ENCODE measurements at regions not wholly inside any gene's neighbourhood (a gene's known extent, or its start where the extent isn't known, plus 50 kb on each side); places are given as distances from the start of the nearest gene placed in this dataset.

GRCh38 chr7:21218155-21218554 lies 209.7 kb upstream of the SP4 start:
- DNase-seq (ENCODE audit: low spot score), result no peak

GRCh38 chr7:21221130-21221529 lies 206.8 kb upstream of the SP4 start:
- no peak for DNase-seq (ENCODE audit: low spot score)

GRCh38 chr7:21238400-21239116 lies 189.3 kb upstream of the SP4 start:
- no peak for DNase-seq (ENCODE audit: low spot score)

GRCh38 chr7:21243265-21243664 lies 184.6 kb upstream of the SP4 start:
- DNase-seq (ENCODE audit: low spot score), result no peak

GRCh38 chr7:21251151-21251800 lies 176.6 kb upstream of the SP4 start:
- DNase-seq (ENCODE audit: low spot score), result no peak

DNA sequence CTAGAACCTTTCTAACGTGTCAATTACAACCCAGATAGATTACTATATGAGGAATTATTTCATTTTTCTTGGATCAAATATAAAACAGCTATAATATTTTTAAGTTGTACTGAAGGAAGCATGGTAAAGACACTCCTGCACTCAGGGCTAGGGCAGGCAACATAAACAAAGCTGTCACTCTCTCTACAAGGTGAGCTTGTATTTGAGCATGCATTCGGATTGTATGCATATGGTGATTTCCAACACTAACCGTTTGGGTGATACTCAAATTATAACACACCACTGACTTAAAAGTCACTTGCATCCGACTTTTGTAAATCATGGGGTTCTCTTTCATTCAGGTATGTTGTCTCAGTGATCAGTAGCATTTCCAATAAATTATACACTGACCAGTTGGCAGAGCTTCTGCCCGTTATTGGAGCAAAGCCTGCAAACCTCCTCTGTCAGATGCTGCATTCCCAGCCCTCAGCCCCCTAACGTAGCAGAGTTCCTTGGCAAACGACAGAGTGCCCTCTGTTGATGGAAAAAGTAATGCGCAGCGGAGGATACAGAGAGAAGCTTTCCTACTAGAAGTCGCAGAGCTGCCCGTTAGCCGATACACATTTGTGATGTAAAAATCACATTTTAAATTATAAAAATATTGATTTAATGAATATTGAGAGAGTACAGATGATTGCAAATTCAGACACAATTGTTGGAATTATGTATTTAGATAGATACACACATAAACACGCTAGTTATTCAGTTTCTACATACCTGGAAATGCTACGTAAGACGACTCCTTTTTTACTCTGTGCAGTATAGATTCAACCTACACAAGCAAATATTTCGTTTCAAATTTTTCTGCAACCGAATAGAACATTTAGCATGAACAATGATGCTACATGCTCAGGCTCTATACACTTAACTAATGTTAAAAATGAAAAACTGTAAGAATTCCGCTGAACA lies 173.9 kb upstream of the SP4 start:
- no peak for DNase-seq (ENCODE audit: low spot score)

- DNase-seq (ENCODE audit: low spot score), result peak; percentile 49
Measured at GRCh38 chr7:21256310-21256877, 171.5 kb upstream of the SP4 start.

GRCh38 chr7:21260939-21261338 lies 166.9 kb upstream of the SP4 start:
- no peak for DNase-seq (ENCODE audit: low spot score)

GRCh38 chr7:21261627-21262594 lies 166.0 kb upstream of the SP4 start:
- DNase-seq (ENCODE audit: low spot score), result peak; percentile 45

DNA sequence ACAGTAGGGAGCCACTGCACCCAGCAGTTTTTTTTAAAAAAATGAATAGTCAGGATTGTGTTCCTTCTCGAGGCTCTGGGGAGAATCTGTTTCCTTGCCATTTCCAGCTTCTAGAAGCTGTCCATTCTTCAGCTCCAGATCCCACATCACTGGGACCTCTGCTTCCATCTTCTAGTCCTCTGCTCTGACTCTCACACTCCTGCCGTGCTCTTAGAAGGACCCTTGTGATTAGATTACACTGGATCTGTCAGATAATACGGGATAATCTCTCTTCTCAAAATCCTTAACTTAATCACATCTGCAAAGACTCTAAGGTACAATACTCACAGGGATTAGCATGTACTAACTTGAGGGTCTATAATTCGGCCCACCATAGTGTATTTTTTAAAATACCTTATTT lies 158.9 kb upstream of the SP4 start:
- no peak for DNase-seq (ENCODE audit: low spot score)

GRCh38 chr7:21276471-21277035 lies 151.3 kb upstream of the SP4 start:
- no peak for DNase-seq (ENCODE audit: low spot score)

DNA sequence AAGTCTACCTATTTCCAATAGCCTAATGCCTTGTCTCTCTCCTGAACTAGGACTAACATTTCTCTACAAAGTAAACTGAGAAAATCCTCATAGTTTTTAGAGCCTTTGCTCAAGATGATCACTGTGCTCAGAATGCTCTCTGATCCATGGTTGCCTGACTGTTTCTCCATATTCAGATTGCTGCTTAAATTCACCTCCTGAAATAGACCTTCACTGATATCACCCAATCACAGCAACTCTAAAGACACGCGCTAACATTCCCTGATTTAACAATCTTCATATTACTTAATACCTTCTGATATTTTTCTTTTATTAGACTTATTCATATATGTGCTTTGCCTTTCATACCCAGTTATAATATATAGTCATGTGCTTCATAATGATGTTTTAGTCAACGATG lies 148.9 kb upstream of the SP4 start:
- DNase-seq (ENCODE audit: low spot score), result no peak

DNA sequence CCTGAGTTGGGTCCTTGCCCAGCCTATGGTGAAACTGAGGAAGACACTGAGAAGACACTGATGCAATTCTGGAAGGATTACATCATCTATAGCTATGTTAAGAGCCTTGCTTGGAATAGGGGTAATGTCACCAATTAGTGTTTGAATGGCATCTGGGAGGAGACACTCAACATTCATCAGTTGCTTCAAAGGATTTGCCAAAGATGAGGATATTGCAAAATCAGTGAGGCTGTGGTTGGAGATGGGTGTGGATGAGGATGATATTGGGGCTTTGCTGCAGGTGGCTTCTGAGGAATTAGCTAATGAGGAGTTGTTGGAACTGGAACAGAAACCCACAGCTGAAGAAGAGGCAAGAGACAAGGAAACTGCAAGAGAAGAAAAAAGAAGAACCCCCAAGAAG lies 146.7 kb upstream of the SP4 start:
- DNase-seq (ENCODE audit: low spot score), result no peak

DNA sequence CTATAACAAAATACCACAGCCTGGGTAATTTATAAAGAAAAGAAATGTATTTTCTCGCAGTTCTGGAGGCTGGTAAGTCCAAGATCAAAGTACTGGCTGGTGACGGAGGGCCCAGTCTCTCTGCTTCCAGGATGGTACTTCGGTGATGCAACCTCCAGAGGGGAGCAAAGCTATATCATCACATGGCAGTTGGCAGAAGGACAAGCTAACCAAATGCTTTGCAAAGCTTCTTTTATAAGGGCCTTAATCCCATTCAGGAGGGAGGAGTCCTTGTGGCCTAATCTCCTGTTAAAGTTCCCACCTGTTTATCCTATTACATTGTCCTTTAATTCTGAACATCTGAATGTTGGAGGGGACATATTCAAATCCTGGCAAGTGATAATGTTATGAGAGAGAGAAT lies 134.1 kb upstream of the SP4 start:
- DNase-seq (ENCODE audit: low spot score), result no peak

- DNase-seq (ENCODE audit: low spot score), result no peak
Measured at GRCh38 chr7:21299766-21300165, 128.1 kb upstream of the SP4 start.

- no peak for DNase-seq (ENCODE audit: low spot score)
Measured at GRCh38 chr7:21300692-21301091, 127.2 kb upstream of the SP4 start.

DNA sequence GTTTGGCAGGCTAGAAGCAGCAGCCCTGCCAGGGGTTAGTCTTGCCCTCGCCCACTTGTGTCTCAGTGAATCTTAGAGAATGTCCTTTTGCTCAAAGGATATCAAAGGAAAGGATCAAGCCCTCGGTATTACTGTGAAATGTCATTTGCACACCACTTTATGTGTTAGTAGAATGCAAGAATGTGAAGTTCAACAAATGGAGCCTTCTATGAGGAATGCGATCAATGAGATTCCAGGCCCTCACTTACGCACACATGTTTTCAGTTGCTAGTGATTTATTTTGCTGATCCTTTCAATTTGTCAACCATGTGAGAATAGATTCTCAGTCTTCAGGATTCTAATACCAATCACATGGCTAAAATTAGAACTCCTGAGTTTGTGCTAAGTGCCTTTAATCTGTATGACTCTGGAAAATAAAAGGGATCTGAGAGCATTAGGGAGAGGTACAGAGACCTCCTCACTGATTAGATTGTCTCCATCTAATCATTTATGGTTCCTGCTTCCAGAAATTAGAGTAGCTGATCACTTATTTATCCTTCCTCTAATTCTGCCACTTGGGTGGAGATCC lies 123.0 kb upstream of the SP4 start:
- no peak for DNase-seq (ENCODE audit: low spot score)

- DNase-seq (ENCODE audit: low spot score), result no peak
Measured at GRCh38 chr7:21305455-21306235, 122.2 kb upstream of the SP4 start.

- no peak for DNase-seq (ENCODE audit: low spot score)
Measured at GRCh38 chr7:21314954-21315353, 112.9 kb upstream of the SP4 start.

Data from hematopoietic multipotent progenitor cell treated with erythropoietin and hydrocortisone succinate and interleukin-3 and kit ligand, for 15 days (in vitro differentiated cells).